H1 (cell line): ENCODE measurements at regions not wholly inside any gene's neighbourhood (a gene's known extent, or its start where the extent isn't known, plus 50 kb on each side); places are given as distances from the start of the nearest gene placed in this dataset.

ENCODE experiments used
- CTCF ChIA-PET: fragments of 300-600 bp; sonication (Branson Sonifier 250); formaldehyde crosslinking; loops from one replicate; lab custom pipeline; 2021; ENCODE audit not compliant: partially characterized antibody; lab: Charles Lee
- POLR2A ChIA-PET: fragments of 300-600 bp; sonication (Branson Sonifier 250); formaldehyde crosslinking; loops from one replicate; lab custom pipeline; 2021; ENCODE audit warnings: inconsistent platforms; ENCODE audit not compliant: partially characterized antibody; lab: Charles Lee
- DNase-seq, 2 experiments: peaks; one replicate each; pipeline versions ENCODE4 v3.0.0 to v3.0.0-alpha.2; 2010 to 2022; ENCODE audit warnings: low spot score in 2 of 2, low read depth in 1 of 2, mixed read lengths in 1 of 2
- FAIRE-seq: peaks from 2 replicates; lab custom pipeline; 2011; peaks lifted over from hg19 to GRCh38; lab: Jason Lieb, UNC
- H2AFZ ChIP-seq: 2 replicates; pipeline ENCODE4 v1.8.1; 2012; ENCODE audit warnings: low read length, inconsistent platforms
- H2AK5ac ChIP-seq: 2 replicates; pipeline ENCODE4 v1.6.1; 2013; ENCODE audit warnings: low read depth, low read length
- H2BK120ac ChIP-seq: replicated peaks from 2 replicates; pipeline ENCODE3; 2013; ENCODE audit warnings: low read depth, low read length, inconsistent platforms
- H2BK12ac ChIP-seq: 2 replicates; pipeline ENCODE4 v1.6.1; 2013; ENCODE audit warnings: low read depth, low read length
- H2BK15ac ChIP-seq: 2 replicates; pipeline ENCODE4 v1.6.1; 2013; ENCODE audit warnings: low read length
- H2BK20ac ChIP-seq: 2 replicates; pipeline ENCODE4 v1.6.1; 2013; ENCODE audit warnings: low read length
- H2BK5ac ChIP-seq: 2 replicates; pipeline ENCODE4 v1.6.1; 2013; ENCODE audit warnings: low read depth, low read length
- H3K14ac ChIP-seq: 2 replicates; pipeline ENCODE4 v1.6.1; 2013; ENCODE audit warnings: inconsistent platforms; ENCODE audit not compliant: insufficient read length
- H3K18ac ChIP-seq: 2 replicates; pipeline ENCODE4 v1.6.1; 2013; ENCODE audit warnings: low read length; ENCODE audit errors: extremely low read depth
- H3K23ac ChIP-seq: 2 replicates; pipeline ENCODE4 v1.6.1; 2013; ENCODE audit warnings: inconsistent platforms; ENCODE audit not compliant: insufficient read length
- H3K23me2 ChIP-seq: 2 replicates; pipeline ENCODE4 v1.6.1; 2013; ENCODE audit warnings: low read depth, low read length
- H3K27ac ChIP-seq: 2 replicates; pipeline ENCODE4 v1.6.1; 2011; ENCODE audit warnings: low read depth, low read length, inconsistent platforms
- H3K27me3 ChIP-seq, 4 experiments: replicated peaks in 1 of 4; 1 replicate in 1 of 4; 2 replicates in 3 of 4; pipeline versions ENCODE4 v1.6.1 to v1.8.1; 2011 to 2013; ENCODE audit warnings: low read length in 3 of 4, mild to moderate bottlenecking in 3 of 4, inconsistent platforms in 2 of 4, mixed read lengths in 2 of 4, moderate library complexity in 1 of 4; ENCODE audit not compliant: control insufficient read depth in 3 of 4, insufficient read depth in 3 of 4; ENCODE audit errors: extremely low read depth in 1 of 4
- H3K36me3 ChIP-seq, 4 experiments: 2 replicates each; pipeline versions ENCODE4 v1.6.1 to v1.8.1; 2011 to 2013; ENCODE audit warnings: mild to moderate bottlenecking in 4 of 4, low read length in 3 of 4, moderate library complexity in 2 of 4, control low read depth in 1 of 4, inconsistent platforms in 1 of 4; ENCODE audit not compliant: insufficient read depth in 4 of 4, control insufficient read depth in 2 of 4
- H3K4ac ChIP-seq: replicated peaks from 2 replicates; pipeline ENCODE3; 2013; ENCODE audit warnings: low read length, low read depth, mixed read lengths, inconsistent platforms; ENCODE audit not compliant: insufficient read length
- H3K4me1 ChIP-seq, 4 experiments: replicated peaks in 1 of 4; 1 replicate in 1 of 4; 2 replicates in 3 of 4; pipeline versions ENCODE4 v1.6.1 to v1.8.1; 2011 to 2013; ENCODE audit warnings: low read length in 3 of 4, inconsistent platforms in 2 of 4, mixed read lengths in 1 of 4; ENCODE audit not compliant: insufficient read depth in 4 of 4, control insufficient read depth in 3 of 4
- H3K4me2 ChIP-seq, 2 experiments: 2 replicates each; pipeline versions ENCODE4 v1.6.1 to v1.8.1; 2011 to 2013; ENCODE audit warnings: low read depth in 2 of 2, low read length in 2 of 2, control low read depth in 1 of 2, inconsistent platforms in 1 of 2, mild to moderate bottlenecking in 1 of 2; ENCODE audit not compliant: insufficient read depth in 1 of 2
- H3K4me3 ChIP-seq, 4 experiments: fragments of 200-600, 300-600 bp in 1 of 4; sonication (generic), shearing (Covaris generic), sonication (Bioruptor Twin) in 1 of 4; 2 replicates each; pipeline versions ENCODE4 v1.5.1 to v1.8.1; 2011 to 2016; ENCODE audit warnings: low read length in 4 of 4, low read depth in 3 of 4, control low read depth in 2 of 4, inconsistent platforms in 2 of 4, mild to moderate bottlenecking in 2 of 4, mixed read lengths in 1 of 4, moderate library complexity in 1 of 4; ENCODE audit not compliant: insufficient read depth in 2 of 4; ENCODE audit errors: extremely low read depth in 1 of 4
- H3K56ac ChIP-seq: replicated peaks from 2 replicates; pipeline ENCODE3; 2013; ENCODE audit warnings: low read depth, mild to moderate bottlenecking, mixed read lengths, low read length, inconsistent platforms; ENCODE audit not compliant: insufficient read length
- H3K79me1 ChIP-seq: 2 replicates; pipeline ENCODE4 v1.6.1; 2013; ENCODE audit warnings: low read depth, low read length, control low read depth
- H3K79me2 ChIP-seq, 2 experiments: 2 replicates each; pipeline versions ENCODE4 v1.6.1 to v1.8.1; 2012 to 2013; ENCODE audit warnings: low read length in 2 of 2, mild to moderate bottlenecking in 2 of 2, inconsistent platforms in 1 of 2; ENCODE audit not compliant: insufficient read depth in 2 of 2, control insufficient read depth in 1 of 2
- H3K9ac ChIP-seq, 4 experiments: replicated peaks in 1 of 4; 1 replicate in 1 of 4; 2 replicates in 3 of 4; pipeline versions ENCODE4 v1.6.1 to v1.8.1; 2011 to 2013; ENCODE audit warnings: low read depth in 3 of 4, low read length in 3 of 4, control low read depth in 2 of 4, mild to moderate bottlenecking in 2 of 4, moderate library complexity in 2 of 4, inconsistent platforms in 1 of 4; ENCODE audit errors: extremely low read depth in 1 of 4
- H3K9me3 ChIP-seq, 2 experiments: 2 replicates each; pipeline versions ENCODE4 v1.6.1 to v1.8.1; 2012 to 2013; ENCODE audit warnings: mild to moderate bottlenecking in 2 of 2, moderate library complexity in 2 of 2, control low read depth in 1 of 2, inconsistent platforms in 1 of 2, low read depth in 1 of 2, low read length in 1 of 2, mixed read lengths in 1 of 2; ENCODE audit not compliant: insufficient read depth in 2 of 2
- H4K20me1 ChIP-seq, 2 experiments: replicated peaks in 1 of 2; 2 replicates each; pipeline versions ENCODE3 to v1.8.1; 2011 to 2013; ENCODE audit warnings: inconsistent platforms in 2 of 2, low read length in 2 of 2, mild to moderate bottlenecking in 1 of 2; ENCODE audit not compliant: insufficient read depth in 2 of 2, control insufficient read depth in 1 of 2
- H4K5ac ChIP-seq: 2 replicates; pipeline ENCODE4 v1.6.1; 2013; ENCODE audit warnings: low read length, low read depth, mixed read lengths, inconsistent platforms; ENCODE audit not compliant: insufficient read length
- H4K8ac ChIP-seq: 2 replicates; pipeline ENCODE4 v1.8.0; 2013; ENCODE audit warnings: mild to moderate bottlenecking, moderate library complexity, low read length, inconsistent platforms; ENCODE audit not compliant: insufficient read depth; ENCODE audit errors: extremely low read depth
- H4K91ac ChIP-seq: replicated peaks from 2 replicates; pipeline ENCODE3; 2013; ENCODE audit warnings: low read length, mixed read lengths, inconsistent platforms; ENCODE audit not compliant: insufficient read length
- KDM4A ChIP-seq: IDR thresholded peaks from one replicate; pipeline ENCODE4 v1.7.1; 2012; ENCODE audit warnings: low read depth, mild to moderate bottlenecking, moderate library complexity, low read length, inconsistent platforms; ENCODE audit not compliant: severe bottlenecking
- WGBS, 2 experiments: shearing (Covaris generic) in 1 of 2; methylation state at CpG; one replicate each; pipeline versions ENCODE4 v1.1.6 to v1.1.7; 2013 to 2015; ENCODE audit warnings: low lambda C conversion rate in 2 of 2, mixed read lengths in 2 of 2, inconsistent platforms in 1 of 2, low coverage in 1 of 2, missing lambda C conversion rate in 1 of 2; ENCODE audit not compliant: insufficient replicate concordance in 2 of 2, insufficient coverage in 1 of 2, insufficient read length in 1 of 2; ENCODE audit errors: extremely low coverage in 1 of 2, missing lambda C conversion rate in 1 of 2; 5-methylcytosine and 5-hydroxymethylcytosine counted together

DNA sequence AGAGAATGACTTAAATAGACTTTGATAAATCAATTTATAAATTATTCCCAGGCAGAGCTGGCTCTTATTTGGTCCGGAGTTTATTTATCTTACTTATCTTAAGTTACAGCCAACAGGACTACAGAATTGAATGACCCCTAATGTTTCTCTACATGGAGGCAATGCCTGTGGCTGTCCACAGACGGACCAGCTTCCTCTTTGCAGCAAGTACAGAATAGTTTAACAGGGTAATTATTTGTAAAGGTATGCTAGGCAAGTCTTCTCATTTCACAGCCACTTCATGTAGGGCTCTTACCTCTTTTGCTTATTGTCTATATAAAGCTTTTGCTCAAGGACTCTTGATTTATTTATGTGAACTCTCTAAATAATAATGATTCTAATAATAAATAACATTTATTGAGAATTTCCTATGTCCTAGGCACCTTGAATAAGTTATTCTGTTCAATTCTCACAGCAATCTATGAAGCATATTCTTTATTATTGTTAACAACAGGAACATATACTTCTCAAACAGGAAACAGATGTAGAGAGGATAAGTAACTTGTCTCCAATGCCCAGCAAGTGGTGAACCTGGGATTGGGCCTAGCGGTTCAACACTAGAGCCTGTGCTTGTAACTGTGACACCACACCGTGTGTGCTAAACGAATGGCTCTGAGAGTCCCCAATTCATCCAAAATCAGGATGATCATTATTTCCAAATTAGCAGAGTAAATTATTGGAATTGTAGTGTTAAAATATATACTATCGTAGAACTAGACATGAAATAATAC lies 58.8 kb upstream of the NXPH2 start:
- H3K27ac ChIP-seq, result no peak overlapping the region
- H3K23me2 ChIP-seq, result no peaks in the 10 kb centered on the region
- H4K91ac ChIP-seq, result no peak overlapping the region
- H2AK5ac ChIP-seq, result no peak overlapping the region
- POLR2A ChIA-PET, result no interaction called here
- CTCF ChIA-PET, result interaction anchor here (0.8 to 1.2 kb wide), 2 partner anchors 7 to 16 kb away, joined by 3 to 4 read pairs; no protein-coding TSS in a partner anchor
- H3K4me2 ChIP-seq, result no peak overlapping the region
- H3K4ac ChIP-seq, result no peak overlapping the region
- no peaks in the 10 kb centered on the region for H4K20me1 ChIP-seq
- H3K4me3 ChIP-seq, result no peak overlapping the region
- H2BK15ac ChIP-seq, result no peak overlapping the region
- no peak overlapping the region for H4K8ac ChIP-seq
- no peaks in the 10 kb centered on the region for H3K36me3 ChIP-seq
- no peak overlapping the region for H3K9ac ChIP-seq
- DNase-seq (no peak), FAIRE-seq (no peak)
- H4K5ac ChIP-seq, result no peak overlapping the region
- H3K18ac ChIP-seq, result no peak overlapping the region
- H3K27me3 ChIP-seq, result no peaks in the 10 kb centered on the region
- no peaks in the 10 kb centered on the region for H3K4me1 ChIP-seq
- no peak overlapping the region for H2BK120ac ChIP-seq
- H3K56ac ChIP-seq, result no peak overlapping the region
- H3K9me3 ChIP-seq, result no peaks in the 10 kb centered on the region
- H3K79me1 ChIP-seq, result no peaks in the 10 kb centered on the region
- H2AFZ ChIP-seq, result no peak overlapping the region
- no peak overlapping the region for H3K14ac ChIP-seq
- no peak overlapping the region for H2BK20ac ChIP-seq
- no peaks in the 10 kb centered on the region for H3K79me2 ChIP-seq
- H2BK5ac ChIP-seq, result no peak overlapping the region
- 88% methylated on average over 6 of the region's 6 CpGs; no CpG with 5 or more reads in 1 of the 2 experiments for WGBS, 2 experiments
- no peak overlapping the region for H2BK12ac ChIP-seq
- H3K23ac ChIP-seq, result no peak overlapping the region
- no peak for TF ChIP-seq KDM4A
